GM12892 (cell line): ENCODE measurements at regions not wholly inside any gene's neighbourhood (a gene's known extent, or its start where the extent isn't known, plus 50 kb on each side); places are given as distances from the start of the nearest gene placed in this dataset.

Experiments used
- POLR2A ChIP-seq: IDR thresholded peaks from 2 replicates; pipeline ENCODE4 v1.6.1; 2011; ENCODE audit warnings: low read depth, low read length, control low read depth
- POLR2AphosphoS5 ChIP-seq: IDR thresholded peaks from 2 replicates; pipeline ENCODE4 v1.6.1; 2011; ENCODE audit warnings: low read depth, low read length, control low read depth
- TAF1 ChIP-seq: IDR thresholded peaks from 2 replicates; pipeline ENCODE4 v1.6.1; 2011; ENCODE audit warnings: low read depth, mild to moderate bottlenecking, control low read depth, low read length, borderline replicate concordance

DNA sequence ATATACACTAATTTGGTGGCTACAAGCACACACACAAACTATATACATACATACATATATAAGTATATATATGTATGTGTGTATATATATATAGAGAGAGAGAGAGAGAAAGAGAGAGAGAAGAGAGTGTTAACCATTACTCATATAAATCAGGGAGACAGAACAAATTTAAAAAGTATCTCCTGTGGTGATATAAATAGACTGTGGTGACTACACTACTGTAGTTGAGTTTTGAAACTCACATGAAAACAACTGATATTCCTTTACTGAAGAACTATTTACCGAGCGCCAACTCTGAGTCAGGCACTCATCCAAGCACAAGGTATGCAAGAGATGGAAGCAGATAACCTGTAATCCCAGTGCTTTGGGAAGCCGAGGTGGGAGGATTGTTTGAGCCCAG, 67.3 kb upstream of the ANO6 start:
- TF ChIP-seq TAF1, result no peak
- TF ChIP-seq POLR2A, result no peak
- TF ChIP-seq POLR2AphosphoS5, result no peak
